Mammary epithelial cell (primary cell): ENCODE measurements at regions not wholly inside any gene's neighbourhood (a gene's known extent, or its start where the extent isn't known, plus 50 kb on each side); places are given as distances from the start of the nearest gene placed in this dataset.

Source experiments
- CTCF ChIP-seq, 2 donors: IDR thresholded peaks in 1 of 2; conservative IDR thresholded peaks in 1 of 2; 2 replicates each; pipeline ENCODE4 v1.5.1; 2011 to 2012; ENCODE audit warnings: inconsistent platforms in 2 of 2, low read length in 2 of 2, mild to moderate bottlenecking in 2 of 2, control low read depth in 1 of 2, low read depth in 1 of 2; ENCODE audit not compliant: insufficient read depth in 1 of 2; ENCODE audit errors: extremely low read depth in 1 of 2
- EZH2 ChIP-seq: IDR thresholded peaks from 2 replicates; pipeline ENCODE4 v1.6.1; 2012; ENCODE audit warnings: low read length, inconsistent platforms, borderline replicate concordance

GRCh38 chr2:173537694-173538093, 183.0 kb downstream of the CDCA7 start:
- TF ChIP-seq CTCF (conservative IDR thresholded peaks at IDR 0.05 in 1 of 2, IDR thresholded peaks at IDR 0.05 in 1 of 2; ENCODE audit: extremely low read depth in 1 of 2, insufficient read depth in 1 of 2, low read depth in 1 of 2, low read length in 2 of 2) (no peak), EZH2 (no peak)
